Subcutaneous abdominal adipose tissue (tissue), 5 donors: ENCODE measurements at regions not wholly inside any gene's neighbourhood (a gene's known extent, or its start where the extent isn't known, plus 50 kb on each side); places are given as distances from the start of the nearest gene placed in this dataset.

Experiments used
- H3K27ac ChIP-seq: one replicate; pipeline ENCODE4 v1.7.0; 2013; ENCODE audit warnings: low read depth, mild to moderate bottlenecking, inconsistent platforms, low read length, moderate library complexity
- H3K27me3 ChIP-seq, 5 donors: one replicate each; pipeline ENCODE4 v1.7.0; 2013; ENCODE audit warnings: low read length in 5 of 5, inconsistent platforms in 1 of 5; ENCODE audit not compliant: control insufficient read depth in 5 of 5, insufficient read depth in 4 of 5
- H3K36me3 ChIP-seq, 5 donors: one replicate each; pipeline ENCODE4 v1.7.0; 2013; ENCODE audit warnings: low read length in 5 of 5; ENCODE audit not compliant: control insufficient read depth in 5 of 5, insufficient read depth in 5 of 5
- H3K4me1 ChIP-seq, 5 donors: one replicate each; pipeline ENCODE4 v1.7.0; 2013; ENCODE audit warnings: low read length in 5 of 5, mild to moderate bottlenecking in 3 of 5, moderate library complexity in 1 of 5; ENCODE audit not compliant: control insufficient read depth in 5 of 5, insufficient read depth in 5 of 5
- H3K4me3 ChIP-seq, 5 donors: one replicate each; pipeline ENCODE4 v1.7.0; 2013; ENCODE audit warnings: low read length in 5 of 5, low read depth in 1 of 5
- H3K9ac ChIP-seq, 5 donors: one replicate each; pipeline ENCODE4 v1.7.0; 2013; ENCODE audit warnings: low read length in 5 of 5, mild to moderate bottlenecking in 4 of 5, moderate library complexity in 3 of 5
- H3K9me3 ChIP-seq, 5 donors: one replicate each; pipeline ENCODE4 v1.7.0; 2013; ENCODE audit warnings: low read length in 5 of 5; ENCODE audit not compliant: control insufficient read depth in 5 of 5
- donor health status: healthy.
- donor health status: healthy.
- donor health status: healthy.
- donor health status: healthy.
- donor health status: healthy.

GRCh38 chr12:88381466-88381865 lies 198.8 kb downstream of the KITLG start:
- Histone ChIP-seq H3K4me3 (no peak overlapping the region), H3K4me1 (no peaks in the 10 kb centered on the region), H3K9me3 (no peaks in the 10 kb centered on the region), H3K27me3 (no peaks in the 10 kb centered on the region), H3K9ac (no peak overlapping the region), H3K36me3 (no peaks in the 10 kb centered on the region), H3K27ac (no peak overlapping the region)

- Histone ChIP-seq H3K9ac (no peak overlapping the region), H3K4me3 (no peak overlapping the region), H3K27ac (no peak overlapping the region), H3K27me3 (no peaks in the 10 kb centered on the region), H3K4me1 (no peaks in the 10 kb centered on the region), H3K9me3 (no peaks in the 10 kb centered on the region), H3K36me3 (no peaks in the 10 kb centered on the region)
Measured at GRCh38 chr12:88383405-88383804, 196.9 kb downstream of the KITLG start.

GRCh38 chr12:88388566-88389540 lies 191.4 kb downstream of the KITLG start:
- Histone ChIP-seq H3K4me3 (no peak overlapping the region), H3K9me3 (no peaks in the 10 kb centered on the region), H3K27ac (no peak overlapping the region), H3K36me3 (no peaks in the 10 kb centered on the region), H3K9ac (no peak overlapping the region), H3K4me1 (no peaks in the 10 kb centered on the region), H3K27me3 (no peaks in the 10 kb centered on the region)

GRCh38 chr12:88390811-88391210 lies 189.5 kb downstream of the KITLG start:
- H3K27ac ChIP-seq = no peak overlapping the region

GRCh38 chr12:88391556-88391955 lies 188.7 kb downstream of the KITLG start:
- no peaks in the 10 kb centered on the region for H3K4me1 ChIP-seq
- H3K27me3 ChIP-seq = no peaks in the 10 kb centered on the region
- no peaks in the 10 kb centered on the region for H3K9me3 ChIP-seq
- no peak overlapping the region for H3K4me3 ChIP-seq
- no peak overlapping the region for H3K27ac ChIP-seq
- H3K36me3 ChIP-seq = no peaks in the 10 kb centered on the region
- no peak overlapping the region for H3K9ac ChIP-seq

More at GRCh38 chr12:88390811-88391210, 189.5 kb downstream of the KITLG start:
- Histone ChIP-seq H3K9ac (no peak overlapping the region), H3K4me1 (no peaks in the 10 kb centered on the region), H3K27me3 (no peaks in the 10 kb centered on the region), H3K9me3 (no peaks in the 10 kb centered on the region), H3K36me3 (no peaks in the 10 kb centered on the region), H3K4me3 (no peak overlapping the region)

- Histone ChIP-seq H3K27ac (no peak overlapping the region), H3K27me3 (no peaks in the 10 kb centered on the region), H3K4me1 (no peaks in the 10 kb centered on the region)
Measured at GRCh38 chr12:88393017-88393767, 187.1 kb downstream of the KITLG start.

GRCh38 chr12:88398031-88398430 lies 182.2 kb downstream of the KITLG start:
- Histone ChIP-seq H3K9me3 (no peaks in the 10 kb centered on the region), H3K36me3 (no peaks in the 10 kb centered on the region), H3K27me3 (no peaks in the 10 kb centered on the region), H3K4me1 (no peaks in the 10 kb centered on the region), H3K27ac (no peak overlapping the region), H3K9ac (no peak overlapping the region), H3K4me3 (no peak overlapping the region)

More at GRCh38 chr12:88393017-88393767, 187.1 kb downstream of the KITLG start:
- no peak overlapping the region for H3K4me3 ChIP-seq
- no peaks in the 10 kb centered on the region for H3K9me3 ChIP-seq
- H3K36me3 ChIP-seq = no peaks in the 10 kb centered on the region
- no peak overlapping the region for H3K9ac ChIP-seq

- H3K4me3 ChIP-seq = no peak overlapping the region
- H3K4me1 ChIP-seq = no peaks in the 10 kb centered on the region
- no peaks in the 10 kb centered on the region for H3K27me3 ChIP-seq
- no peak overlapping the region for H3K27ac ChIP-seq
- no peak overlapping the region for H3K9ac ChIP-seq
- H3K36me3 ChIP-seq = no peaks in the 10 kb centered on the region
- no peaks in the 10 kb centered on the region for H3K9me3 ChIP-seq
Measured at GRCh38 chr12:88399811-88400210, 180.5 kb downstream of the KITLG start.

GRCh38 chr12:88400302-88400701 lies 180.0 kb downstream of the KITLG start:
- H3K9ac ChIP-seq = no peak overlapping the region
- no peak overlapping the region for H3K4me3 ChIP-seq
- no peaks in the 10 kb centered on the region for H3K36me3 ChIP-seq
- no peaks in the 10 kb centered on the region for H3K27me3 ChIP-seq
- H3K4me1 ChIP-seq = no peaks in the 10 kb centered on the region
- H3K27ac ChIP-seq = no peak overlapping the region
- H3K9me3 ChIP-seq = no peaks in the 10 kb centered on the region

GRCh38 chr12:88401155-88401554 lies 179.1 kb downstream of the KITLG start:
- Histone ChIP-seq H3K4me1 (no peaks in the 10 kb centered on the region), H3K9ac (no peak overlapping the region), H3K9me3 (no peaks in the 10 kb centered on the region), H3K36me3 (no peaks in the 10 kb centered on the region), H3K27me3 (no peaks in the 10 kb centered on the region), H3K4me3 (no peak overlapping the region), H3K27ac (no peak overlapping the region)
